T-helper 2 cell (primary cell): ENCODE measurements at regions not wholly inside any gene's neighbourhood (a gene's known extent, or its start where the extent isn't known, plus 50 kb on each side); places are given as distances from the start of the nearest gene placed in this dataset.
"Not testable (repeated sequence)": the region's sequence is repeated elsewhere in the genome, so short reads cannot be mapped to it uniquely, and the experiment has no call there.

Source experiments
- DNase-seq, 5 experiments: peaks; one replicate each; pipeline versions ENCODE4 v3.0.0 to v3.0.0-alpha.2; 2012 to 2022

GRCh38 chr6:14401246-14401645 lies 283.7 kb downstream of the CD83 start:
- no peak for DNase-seq

- DNase-seq: no peak
Measured at GRCh38 chr6:14406614-14407331, 289.2 kb downstream of the CD83 start.

GRCh38 chr6:14408446-14408845 lies 290.9 kb downstream of the CD83 start:
- no peak for DNase-seq

- no peak for DNase-seq
Measured at GRCh38 chr6:14412026-14412425, 294.5 kb downstream of the CD83 start.

GRCh38 chr6:14415452-14415851 lies 297.9 kb downstream of the CD83 start:
- no peak for DNase-seq

GRCh38 chr6:14417377-14417776 lies 299.8 kb downstream of the CD83 start:
- DNase-seq: no peak

- not testable (repeated sequence) for DNase-seq
Measured at GRCh38 chr6:14419224-14419623, 301.7 kb downstream of the CD83 start.

GRCh38 chr6:14422061-14422460 lies 304.5 kb downstream of the CD83 start:
- no peak for DNase-seq

- DNase-seq: no peak
Measured at GRCh38 chr6:14422917-14423316, 305.3 kb downstream of the CD83 start.

- DNase-seq: no peak
Measured at GRCh38 chr6:14423330-14423729, 305.8 kb downstream of the CD83 start.

- no peak for DNase-seq
Measured at GRCh38 chr6:14423955-14424354, 306.4 kb downstream of the CD83 start.

GRCh38 chr6:14425805-14426204 lies 308.2 kb downstream of the CD83 start:
- DNase-seq: no peak

- no peak for DNase-seq
Measured at GRCh38 chr6:14426281-14426680, 308.7 kb downstream of the CD83 start.

- no peak for DNase-seq
Measured at GRCh38 chr6:14428269-14428668, 310.7 kb downstream of the CD83 start.

- DNase-seq: no peak
Measured at GRCh38 chr6:14429396-14429795, 311.8 kb downstream of the CD83 start.

- no peak for DNase-seq
Measured at GRCh38 chr6:14430218-14430617, 312.6 kb downstream of the CD83 start.

GRCh38 chr6:14431385-14432330 lies 314.1 kb downstream of the CD83 start:
- DNase-seq: no peak

- no peak for DNase-seq
Measured at GRCh38 chr6:14434916-14435690, 317.5 kb downstream of the CD83 start.

GRCh38 chr6:14436592-14437132 lies 319.1 kb downstream of the CD83 start:
- no peak for DNase-seq

GRCh38 chr6:14439419-14439818 lies 321.8 kb downstream of the CD83 start:
- DNase-seq: no peak

GRCh38 chr6:14440215-14440910 lies 322.8 kb downstream of the CD83 start:
- no peak for DNase-seq
